ENCODE measurements at regions not wholly inside any gene's neighbourhood (a gene's known extent, or its start where the extent isn't known, plus 50 kb on each side); places are given as distances from the start of the nearest gene placed in this dataset.
"Not testable (repeated sequence)": the region's sequence is repeated elsewhere in the genome, so short reads cannot be mapped to it uniquely, and the experiment has no call there.

- Mint-ChIP-seq H3K4me1 (ENCODE audit: low read depth) (no peaks in the 10 kb centered on the region), H3K36me3 (ENCODE audit: low read depth) (no peaks in the 10 kb centered on the region), H3K9me3 (peaks cover 18% of the 10 kb centered on the region), H3K4me3 (no peak overlapping the region), H3K27me3 (ENCODE audit: low read depth) (no peaks in the 10 kb centered on the region), H3K27ac (no peak overlapping the region)
- no peak for DNase-seq (ENCODE audit: low spot score)
These were observed 416.1 kb downstream of the NEBL start for GRCh38 chr10:20481054-20481453.

- H3K4me1 Mint-ChIP-seq (ENCODE audit: low read depth); DNase-seq (ENCODE audit: low spot score); H3K4me3 Mint-ChIP-seq; H3K36me3 Mint-ChIP-seq (ENCODE audit: low read depth); H3K27me3 Mint-ChIP-seq (ENCODE audit: low read depth); H3K27ac Mint-ChIP-seq: not testable (repeated sequence)
- peaks cover 18% of the 10 kb centered on the region for H3K9me3 Mint-ChIP-seq
These were observed 416.5 kb downstream of the NEBL start for GRCh38 chr10:20480575-20480974.

GRCh38 chr10:20474064-20474463 lies 423.0 kb downstream of the NEBL start:
- no peaks in the 10 kb centered on the region for H3K36me3 Mint-ChIP-seq (ENCODE audit: low read depth)

GRCh38 chr10:20473023-20473760 lies 423.9 kb downstream of the NEBL start:
- H3K36me3 Mint-ChIP-seq (ENCODE audit: low read depth), result no peaks in the 10 kb centered on the region

More at GRCh38 chr10:20474064-20474463, 423.0 kb downstream of the NEBL start:
- no peaks in the 10 kb centered on the region for H3K27me3 Mint-ChIP-seq (ENCODE audit: low read depth)
- no peak overlapping the region for H3K27ac Mint-ChIP-seq
- H3K9me3 Mint-ChIP-seq, result peaks cover 25% of the 10 kb centered on the region
- no peaks in the 10 kb centered on the region for H3K4me1 Mint-ChIP-seq (ENCODE audit: low read depth)
- H3K4me3 Mint-ChIP-seq, result no peak overlapping the region
- no peak for DNase-seq (ENCODE audit: low spot score)

GRCh38 chr10:20466731-20467130 lies 430.4 kb downstream of the NEBL start:
- Mint-ChIP-seq H3K27me3 (ENCODE audit: low read depth) (no peaks in the 10 kb centered on the region), H3K4me3 (no peak overlapping the region), H3K27ac (no peak overlapping the region), H3K4me1 (ENCODE audit: low read depth) (no peaks in the 10 kb centered on the region), H3K9me3 (peaks cover 27% of the 10 kb centered on the region), H3K36me3 (ENCODE audit: low read depth) (no peaks in the 10 kb centered on the region)
- DNase-seq (ENCODE audit: low spot score), result no peak

More at GRCh38 chr10:20473023-20473760, 423.9 kb downstream of the NEBL start:
- DNase-seq (ENCODE audit: low spot score), result no peak
- H3K4me3 Mint-ChIP-seq, result no peak overlapping the region
- H3K27me3 Mint-ChIP-seq (ENCODE audit: low read depth), result no peaks in the 10 kb centered on the region
- peaks cover 27% of the 10 kb centered on the region for H3K9me3 Mint-ChIP-seq
- H3K4me1 Mint-ChIP-seq (ENCODE audit: low read depth), result no peaks in the 10 kb centered on the region
- no peak overlapping the region for H3K27ac Mint-ChIP-seq

GRCh38 chr10:20457649-20458048 lies 439.5 kb downstream of the NEBL start:
- Mint-ChIP-seq H3K9me3 (peaks cover 28% of the 10 kb centered on the region), H3K4me3 (no peak overlapping the region), H3K27me3 (ENCODE audit: low read depth) (no peaks in the 10 kb centered on the region), H3K27ac (no peak overlapping the region), H3K36me3 (ENCODE audit: low read depth) (no peaks in the 10 kb centered on the region), H3K4me1 (ENCODE audit: low read depth) (no peaks in the 10 kb centered on the region)
- DNase-seq (ENCODE audit: low spot score), result no peak

- no peaks in the 10 kb centered on the region for H3K36me3 Mint-ChIP-seq (ENCODE audit: low read depth)
- H3K9me3 Mint-ChIP-seq, result peaks cover 19% of the 10 kb centered on the region
- H3K27me3 Mint-ChIP-seq (ENCODE audit: low read depth), result no peaks in the 10 kb centered on the region
- no peak overlapping the region for H3K27ac Mint-ChIP-seq
- no peaks in the 10 kb centered on the region for H3K4me1 Mint-ChIP-seq (ENCODE audit: low read depth)
- no peak for DNase-seq (ENCODE audit: low spot score)
- H3K4me3 Mint-ChIP-seq, result no peak overlapping the region
These were observed 441.3 kb downstream of the NEBL start for GRCh38 chr10:20455774-20456173.

GRCh38 chr10:20454331-20454730 lies 442.8 kb downstream of the NEBL start:
- H3K36me3 Mint-ChIP-seq (ENCODE audit: low read depth), result no peaks in the 10 kb centered on the region
- H3K4me1 Mint-ChIP-seq (ENCODE audit: low read depth), result no peaks in the 10 kb centered on the region
- no peak overlapping the region for H3K4me3 Mint-ChIP-seq
- H3K27me3 Mint-ChIP-seq (ENCODE audit: low read depth), result no peaks in the 10 kb centered on the region
- H3K27ac Mint-ChIP-seq, result no peak overlapping the region
- DNase-seq (ENCODE audit: low spot score), result no peak
- peaks cover 23% of the 10 kb centered on the region for H3K9me3 Mint-ChIP-seq

GRCh38 chr10:20446561-20447193 lies 450.4 kb downstream of the NEBL start:
- Mint-ChIP-seq H3K36me3 (ENCODE audit: low read depth) (no peaks in the 10 kb centered on the region), H3K9me3 (peaks cover 42% of the 10 kb centered on the region), H3K4me3 (no peak overlapping the region), H3K27ac (no peak overlapping the region), H3K4me1 (ENCODE audit: low read depth) (no peaks in the 10 kb centered on the region), H3K27me3 (ENCODE audit: low read depth) (no peaks in the 10 kb centered on the region)
- no peak for DNase-seq (ENCODE audit: low spot score)

GRCh38 chr10:20443094-20443493 lies 454.0 kb downstream of the NEBL start:
- Mint-ChIP-seq H3K4me1 (ENCODE audit: low read depth) (no peaks in the 10 kb centered on the region), H3K27me3 (ENCODE audit: low read depth) (no peaks in the 10 kb centered on the region), H3K4me3 (no peak overlapping the region), H3K36me3 (ENCODE audit: low read depth) (no peaks in the 10 kb centered on the region), H3K9me3 (peaks cover 55% of the 10 kb centered on the region), H3K27ac (no peak overlapping the region)
- no peak for DNase-seq (ENCODE audit: low spot score)

GRCh38 chr10:20429742-20430141 lies 467.4 kb downstream of the NEBL start:
- Mint-ChIP-seq H3K9me3 (peaks cover 34% of the 10 kb centered on the region), H3K4me1 (ENCODE audit: low read depth) (no peaks in the 10 kb centered on the region)

GRCh38 chr10:20427821-20428220 lies 469.3 kb downstream of the NEBL start:
- Mint-ChIP-seq H3K4me1 (ENCODE audit: low read depth) (no peaks in the 10 kb centered on the region), H3K9me3 (peaks cover 46% of the 10 kb centered on the region), H3K4me3 (no peak overlapping the region), H3K27me3 (ENCODE audit: low read depth) (no peaks in the 10 kb centered on the region), H3K27ac (no peak overlapping the region), H3K36me3 (ENCODE audit: low read depth) (no peaks in the 10 kb centered on the region)
- no peak for DNase-seq (ENCODE audit: low spot score)

More at GRCh38 chr10:20429742-20430141, 467.4 kb downstream of the NEBL start:
- H3K27me3 Mint-ChIP-seq (ENCODE audit: low read depth), result no peaks in the 10 kb centered on the region
- DNase-seq (ENCODE audit: low spot score), result no peak
- no peak overlapping the region for H3K4me3 Mint-ChIP-seq
- no peaks in the 10 kb centered on the region for H3K36me3 Mint-ChIP-seq (ENCODE audit: low read depth)
- H3K27ac Mint-ChIP-seq, result no peak overlapping the region

- DNase-seq (ENCODE audit: low spot score), result no peak
- no peaks in the 10 kb centered on the region for H3K27me3 Mint-ChIP-seq (ENCODE audit: low read depth)
- H3K4me3 Mint-ChIP-seq, result no peak overlapping the region
- no peaks in the 10 kb centered on the region for H3K4me1 Mint-ChIP-seq (ENCODE audit: low read depth)
- H3K27ac Mint-ChIP-seq, result no peak overlapping the region
- peaks cover 34% of the 10 kb centered on the region for H3K9me3 Mint-ChIP-seq
- H3K36me3 Mint-ChIP-seq (ENCODE audit: low read depth), result no peaks in the 10 kb centered on the region
These were observed 478.8 kb downstream of the NEBL start for GRCh38 chr10:20418286-20418685.

- no peaks in the 10 kb centered on the region for H3K4me1 Mint-ChIP-seq (ENCODE audit: low read depth)
- no peak overlapping the region for H3K4me3 Mint-ChIP-seq
- H3K27ac Mint-ChIP-seq, result no peak overlapping the region
- H3K36me3 Mint-ChIP-seq (ENCODE audit: low read depth), result no peaks in the 10 kb centered on the region
- peaks cover 34% of the 10 kb centered on the region for H3K9me3 Mint-ChIP-seq
- no peak for DNase-seq (ENCODE audit: low spot score)
- H3K27me3 Mint-ChIP-seq (ENCODE audit: low read depth), result no peaks in the 10 kb centered on the region
These were observed 479.3 kb downstream of the NEBL start for GRCh38 chr10:20417791-20418190.

Measured in T-helper 2 cell treated with Interferon-gamma antibody and Interleukin-4, amounts not matched to agents 5 μg/mL and 100 μg/mL, for 36 hours (primary cell).